AG04450 (cell line): ENCODE measurements at regions not wholly inside any gene's neighbourhood (a gene's known extent, or its start where the extent isn't known, plus 50 kb on each side); places are given as distances from the start of the nearest gene placed in this dataset.
"Not testable (repeated sequence)": the region's sequence is repeated elsewhere in the genome, so short reads cannot be mapped to it uniquely, and the experiment has no call there.

Experiments
- CTCF ChIA-PET: fragments of 300-600, 350-600 bp; formaldehyde crosslinking; extraction: SDS; loops from one replicate; lab custom pipeline; 2022; ENCODE audit warnings: antibody characterized with exemption, inconsistent platforms; lab: Charles Lee
- POLR2A ChIA-PET: fragments of 350-600 bp; formaldehyde crosslinking; extraction: SDS; loops from one replicate; lab custom pipeline; 2021; ENCODE audit warnings: antibody characterized with exemption, inconsistent platforms; lab: Yijun Ruan, JAX
- DNase-seq: peaks from one replicate; pipeline ENCODE4 v3.0.0-alpha.2; 2011; ENCODE audit warnings: low read depth, low spot score
- H3K27ac ChIP-seq: one replicate; pipeline ENCODE4 v1.5.1; 2012; ENCODE audit warnings: low read depth, low read length, control low read depth
- H3K27me3 ChIP-seq: one replicate; pipeline ENCODE4 v1.6.0; 2012; ENCODE audit warnings: low read length; ENCODE audit not compliant: control insufficient read depth, insufficient read depth
- H3K4me3 ChIP-seq: 2 replicates; pipeline ENCODE4 v1.5.1; 2011; ENCODE audit warnings: mild to moderate bottlenecking, low read depth, low read length, control low read depth
- H3K9me3 ChIP-seq: 2 replicates; pipeline ENCODE4 v1.5.1; 2012; ENCODE audit warnings: low read length; ENCODE audit not compliant: control insufficient read depth, insufficient read depth
- CTCF ChIP-seq: IDR thresholded peaks from 2 replicates; pipeline ENCODE4 v1.5.1; 2011; ENCODE audit warnings: low read depth, low read length, control low read depth, inconsistent platforms

- ChIA-PET CTCF (no interaction called here), POLR2A (no interaction called here)
- TF ChIP-seq CTCF: no peak
- H3K4me3 ChIP-seq: no peak overlapping the region
- DNase-seq: no peak
- peaks cover 7% of the 10 kb centered on the region for H3K27me3 ChIP-seq
- H3K9me3 ChIP-seq: peaks cover 4% of the 10 kb centered on the region; the same call in 1 of the 2 replicates
- H3K27ac ChIP-seq: no peak overlapping the region
These were observed 156.5 kb downstream of the FOXL1 start for GRCh38 chr16:86734543-86735460.

GRCh38 chr16:86735727-86736126 is 157.4 kb downstream of the FOXL1 start:
- ChIA-PET POLR2A (no interaction called here), CTCF (no interaction called here)
- TF ChIP-seq CTCF: no peak
- peaks cover 4% of the 10 kb centered on the region for H3K27me3 ChIP-seq
- no peak overlapping the region for H3K4me3 ChIP-seq
- peaks cover 4% of the 10 kb centered on the region; the same call in 1 of the 2 replicates for H3K9me3 ChIP-seq
- DNase-seq: no peak
- H3K27ac ChIP-seq: no peak overlapping the region

GRCh38 chr16:86736502-86736901 is 158.2 kb downstream of the FOXL1 start:
- ChIA-PET POLR2A (no interaction called here), CTCF (interaction anchor here (0.6 kb wide), 1 partner anchor 24 kb away, joined by 3 read pairs; no protein-coding TSS in a partner anchor)

GRCh38 chr16:86737083-86737482 is 158.7 kb downstream of the FOXL1 start:
- TF ChIP-seq CTCF: no peak
- H3K4me3 ChIP-seq: no peak overlapping the region
- ChIA-PET POLR2A (no interaction called here), CTCF (no interaction called here)
- no peaks in the 10 kb centered on the region for H3K27me3 ChIP-seq
- H3K9me3 ChIP-seq: peaks cover 4% of the 10 kb centered on the region; the same call in 1 of the 2 replicates
- H3K27ac ChIP-seq: no peak overlapping the region
- no peak for DNase-seq

More at GRCh38 chr16:86736502-86736901, 158.2 kb downstream of the FOXL1 start:
- no peak overlapping the region for H3K27ac ChIP-seq
- H3K9me3 ChIP-seq: peaks cover 4% of the 10 kb centered on the region; the same call in 1 of the 2 replicates
- H3K4me3 ChIP-seq: no peak overlapping the region
- DNase-seq: no peak
- TF ChIP-seq CTCF: no peak
- H3K27me3 ChIP-seq: peaks cover 4% of the 10 kb centered on the region

- DNase-seq, H3K27ac ChIP-seq, H3K27me3 ChIP-seq, H3K9me3 ChIP-seq, H3K4me3 ChIP-seq, CTCF ChIA-PET, POLR2A ChIA-PET: not testable (repeated sequence)
These were observed 160.0 kb downstream of the FOXL1 start for GRCh38 chr16:86738322-86738721.
